Caco-2 (cell line): ENCODE measurements at regions not wholly inside any gene's neighbourhood (a gene's known extent, or its start where the extent isn't known, plus 50 kb on each side); places are given as distances from the start of the nearest gene placed in this dataset.
A peak's percentile ranks its signal among the peaks of the same experiment; 100 is the strongest.

ENCODE experiments used
- BruUV-seq: library from RNA; stranded (reverse); fragments of 400-500 nt; replicated peaks from 2 replicates; lab custom pipeline; 2021; lab: Mats Ljungman, UMichigan
- CTCF ChIA-PET: fragments of 300-600 bp; sonication (Branson Sonifier 250); formaldehyde crosslinking; loops from one replicate; lab custom pipeline; 2022; ENCODE audit warnings: antibody characterized with exemption; lab: Charles Lee
- POLR2A ChIA-PET: fragments of 300-600 bp; sonication (Branson Sonifier 250); formaldehyde crosslinking; loops from one replicate; lab custom pipeline; 2022; ENCODE audit warnings: antibody characterized with exemption; lab: Charles Lee
- DNase-seq, 2 experiments: peaks; one replicate each; pipeline versions ENCODE4 v3.0.0 to v3.0.0-alpha.2; 2020 to 2022
- H3K27me3 ChIP-seq: replicated peaks from 2 replicates; pipeline ENCODE4 v1.6.0; 2011; ENCODE audit warnings: low read length; ENCODE audit not compliant: control insufficient read depth, insufficient read depth
- H3K36me3 ChIP-seq: 2 replicates; pipeline ENCODE4 v1.5.1; 2011; ENCODE audit warnings: low read length; ENCODE audit not compliant: control insufficient read depth, insufficient read depth
- H3K4me1 ChIP-seq: fragments of 250-450 bp; sonication (Bioruptor Pico); 2 replicates; pipeline ENCODE4 v1.5.1; 2020; ENCODE audit warnings: mild to moderate bottlenecking
- H3K4me3 ChIP-seq: 2 replicates; pipeline ENCODE4 v1.5.1; 2011; ENCODE audit warnings: low read depth, mild to moderate bottlenecking, control low read depth, low read length
- H3K9me3 ChIP-seq: fragments of 250-450 bp; sonication (Bioruptor Pico); 2 replicates; pipeline ENCODE4 v1.5.1; 2020; ENCODE audit warnings: mild to moderate bottlenecking, moderate library complexity
- H3K27ac Mint-ChIP-seq: one replicate; pipeline ENCODE4 v1.8.0; 2022; ENCODE audit warnings: mixed read lengths; ENCODE audit not compliant: unreplicated experiment
- H3K27me3 Mint-ChIP-seq: one replicate; pipeline ENCODE4 v1.8.0; 2022; ENCODE audit warnings: mixed read lengths; ENCODE audit not compliant: insufficient read depth, unreplicated experiment
- H3K36me3 Mint-ChIP-seq: one replicate; pipeline ENCODE4 v1.8.0; 2022; ENCODE audit warnings: mild to moderate bottlenecking, mixed read lengths; ENCODE audit not compliant: insufficient read depth, unreplicated experiment
- H3K4me1 Mint-ChIP-seq: one replicate; pipeline ENCODE4 v1.8.0; 2022; ENCODE audit warnings: low read depth, mixed read lengths; ENCODE audit not compliant: unreplicated experiment
- H3K4me3 Mint-ChIP-seq: one replicate; pipeline ENCODE4 v1.8.0; 2022; ENCODE audit warnings: mild to moderate bottlenecking, moderate library complexity, mixed read lengths; ENCODE audit not compliant: unreplicated experiment
- H3K9me3 Mint-ChIP-seq: one replicate; pipeline ENCODE4 v1.8.0; 2022; ENCODE audit warnings: mixed read lengths; ENCODE audit not compliant: unreplicated experiment
- CTCF ChIP-seq, 2 experiments: fragments of 200-600 bp in 1 of 2; IDR thresholded peaks; 1 replicate in 1 of 2; 2 replicates in 1 of 2; pipeline versions ENCODE4 v1.5.1 to v1.8.0; 2011 to 2022; ENCODE audit warnings: antibody characterized with exemption in 1 of 2, control low read depth in 1 of 2, inconsistent platforms in 1 of 2, low read depth in 1 of 2, low read length in 1 of 2, mild to moderate bottlenecking in 1 of 2, moderate library complexity in 1 of 2; ENCODE audit not compliant: insufficient read depth in 1 of 2, severe bottlenecking in 1 of 2, unreplicated experiment in 1 of 2
- intact Hi-C: fragments of 100-400 bp; cut with micrococcal nuclease; formaldehyde crosslinking; loops from one replicate; pipeline ENCODE4 v1.10.0; 2022; ENCODE audit not compliant: unreplicated experiment

GRCh38 chr11:134008634-134009071 lies 51.9 kb upstream of the IGSF9B start:
- Histone ChIP-seq H3K36me3 (no peaks in the 10 kb centered on the region), H3K9me3 (no peaks in the 10 kb centered on the region), H3K27me3 (no peaks in the 10 kb centered on the region; the same call in 1 of the 2 replicates), H3K4me1 (no peaks in the 10 kb centered on the region), H3K4me3 (no peak overlapping the region)
- intact Hi-C loops, result no loop called here
- Mint-ChIP-seq H3K27me3 (peaks cover 25% of the 10 kb centered on the region), H3K36me3 (no peaks in the 10 kb centered on the region), H3K27ac (no peak overlapping the region), H3K4me3 (no peak overlapping the region), H3K9me3 (no peaks in the 10 kb centered on the region), H3K4me1 (no peaks in the 10 kb centered on the region)
- TF ChIP-seq CTCF (IDR thresholded peaks at IDR 0.05; ENCODE audit: insufficient read depth in 1 of 2, low read depth in 1 of 2, low read length in 1 of 2, severe bottlenecking in 1 of 2, unreplicated experiment in 1 of 2), result no peak
- BruUV-seq, result no TSS peak
- CTCF ChIA-PET, result interaction anchor here (1.2 kb wide), 1 partner anchor 930 kb away, joined by 3 read pairs; no protein-coding TSS in a partner anchor
- no peak for DNase-seq
- POLR2A ChIA-PET, result no interaction called here

- Mint-ChIP-seq H3K36me3 (no peaks in the 10 kb centered on the region), H3K4me3 (no peak overlapping the region), H3K9me3 (no peaks in the 10 kb centered on the region), H3K27ac (no peak overlapping the region), H3K4me1 (no peaks in the 10 kb centered on the region), H3K27me3 (peaks cover 47% of the 10 kb centered on the region)
- intact Hi-C loops, result no loop called here
- ChIA-PET POLR2A (no interaction called here), CTCF (no interaction called here)
- BruUV-seq, result no TSS peak
- H3K27me3 ChIP-seq, result peaks cover 1% of the 10 kb centered on the region; the same call in 1 of the 2 replicates
- no peak for DNase-seq
- H3K9me3 ChIP-seq, result no peaks in the 10 kb centered on the region
- H3K4me3 ChIP-seq, result no peak overlapping the region
- H3K4me1 ChIP-seq, result no peaks in the 10 kb centered on the region
- no peaks in the 10 kb centered on the region for H3K36me3 ChIP-seq
- TF ChIP-seq CTCF (IDR thresholded peaks at IDR 0.05; ENCODE audit: insufficient read depth in 1 of 2, low read depth in 1 of 2, low read length in 1 of 2, severe bottlenecking in 1 of 2, unreplicated experiment in 1 of 2), result no peak
These were observed 55.4 kb upstream of the JAM3 start for GRCh38 chr11:134013518-134013917.

- peak; percentile 19 to 31 for TF ChIP-seq CTCF (IDR thresholded peaks at IDR 0.05; ENCODE audit: insufficient read depth in 1 of 2, low read depth in 1 of 2, low read length in 1 of 2, severe bottlenecking in 1 of 2, unreplicated experiment in 1 of 2)
- Mint-ChIP-seq H3K27me3 (peaks cover 51% of the 10 kb centered on the region), H3K36me3 (no peaks in the 10 kb centered on the region), H3K27ac (no peak overlapping the region), H3K4me1 (no peaks in the 10 kb centered on the region), H3K4me3 (no peak overlapping the region), H3K9me3 (no peaks in the 10 kb centered on the region)
- ChIA-PET CTCF (no interaction called here), POLR2A (no interaction called here)
- Histone ChIP-seq H3K36me3 (no peaks in the 10 kb centered on the region), H3K4me3 (no peak overlapping the region), H3K9me3 (no peaks in the 10 kb centered on the region), H3K4me1 (no peaks in the 10 kb centered on the region), H3K27me3 (peaks cover 1% of the 10 kb centered on the region; the same call in 1 of the 2 replicates)
- no peak for DNase-seq
- intact Hi-C loops, result no loop called here
- no TSS peak for BruUV-seq
These were observed 54.4 kb upstream of the JAM3 start for GRCh38 chr11:134014511-134014910.
